IMR-90 (cell line): ENCODE measurements at regions not wholly inside any gene's neighbourhood (a gene's known extent, or its start where the extent isn't known, plus 50 kb on each side); places are given as distances from the start of the nearest gene placed in this dataset.

ENCODE experiments used
- ATAC-seq: fragments of 200-7000 bp; cut with Tn5 transposase; 2 replicates; pipeline ENCODE4 v1.9.1; 2020; ENCODE audit warnings: low read depth, mild to moderate bottlenecking, moderate library complexity
- BruUV-seq: library from RNA; stranded (reverse); fragments of 400-500 nt; replicated peaks from 2 replicates; lab custom pipeline; 2021; lab: Mats Ljungman, UMichigan
- CTCF ChIA-PET: fragments of 300-600 bp; formaldehyde crosslinking; extraction: SDS; loops from one replicate; lab custom pipeline; 2021; ENCODE audit warnings: antibody characterized with exemption; lab: Yijun Ruan, JAX
- POLR2A ChIA-PET: fragments of 300-600 bp; sonication (Branson Sonifier 250); formaldehyde crosslinking; loops from one replicate; lab custom pipeline; 2022; ENCODE audit warnings: antibody characterized with exemption; ENCODE audit not compliant: unreplicated experiment; lab: Charles Lee
- DNase-seq: peaks from one replicate; pipeline ENCODE4 v3.0.0; 2013
- H2AFZ ChIP-seq: replicated peaks from 2 replicates; pipeline ENCODE3; 2013; ENCODE audit warnings: low read length, mild to moderate bottlenecking; ENCODE audit not compliant: poor library complexity
- H2AK5ac ChIP-seq: 2 replicates; pipeline ENCODE4 v1.6.1; 2013; ENCODE audit warnings: low read depth, low read length, inconsistent platforms
- H2AK9ac ChIP-seq: replicated peaks from 2 replicates; pipeline ENCODE3; 2013; ENCODE audit warnings: mild to moderate bottlenecking, low read depth, low read length, moderate library complexity; ENCODE audit not compliant: poor library complexity
- H2BK120ac ChIP-seq: 2 replicates; pipeline ENCODE4 v1.6.1; 2013; ENCODE audit warnings: low read depth, low read length, inconsistent platforms
- H2BK15ac ChIP-seq: 3 replicates; pipeline ENCODE4 v1.6.1; 2013; ENCODE audit warnings: low read depth, low read length, inconsistent platforms
- H2BK20ac ChIP-seq: 2 replicates; pipeline ENCODE4 v1.6.1; 2013; ENCODE audit warnings: low read depth, mild to moderate bottlenecking, inconsistent platforms, low read length, moderate library complexity
- H2BK5ac ChIP-seq: 2 replicates; pipeline ENCODE4 v1.6.1; 2013; ENCODE audit warnings: mild to moderate bottlenecking, low read depth, low read length, inconsistent platforms; ENCODE audit not compliant: poor library complexity, severe bottlenecking
- H3K14ac ChIP-seq: replicated peaks from 2 replicates; pipeline ENCODE4 v1.6.1; 2013; ENCODE audit warnings: low read depth, low read length, inconsistent platforms
- H3K18ac ChIP-seq: 2 replicates; pipeline ENCODE4 v1.6.1; 2013; ENCODE audit warnings: low read depth, low read length, control low read depth
- H3K23ac ChIP-seq: 2 replicates; pipeline ENCODE4 v1.6.1; 2013; ENCODE audit warnings: low read depth, low read length, inconsistent platforms
- H3K27ac ChIP-seq: 2 replicates; pipeline ENCODE4 v1.5.1; 2013; ENCODE audit warnings: mild to moderate bottlenecking, control low read depth, low read length; ENCODE audit not compliant: insufficient read depth
- H3K27me3 ChIP-seq: 2 replicates; pipeline ENCODE4 v1.6.1; 2013; ENCODE audit warnings: low read length; ENCODE audit not compliant: control insufficient read depth, insufficient read depth
- H3K36me3 ChIP-seq: 2 replicates; pipeline ENCODE4 v1.6.1; 2013; ENCODE audit warnings: low read length, mixed read lengths; ENCODE audit not compliant: control insufficient read depth, insufficient read depth
- H3K4ac ChIP-seq: 2 replicates; pipeline ENCODE4 v1.6.1; 2013; ENCODE audit warnings: low read depth, low read length, inconsistent platforms
- H3K4me1 ChIP-seq: 2 replicates; pipeline ENCODE4 v1.6.1; 2013; ENCODE audit warnings: low read length, mixed read lengths; ENCODE audit not compliant: control insufficient read depth, insufficient read depth
- H3K4me2 ChIP-seq: 2 replicates; pipeline ENCODE4 v1.6.1; 2013; ENCODE audit warnings: low read depth, mild to moderate bottlenecking, control low read depth, low read length, moderate library complexity
- H3K4me3 ChIP-seq: 2 replicates; pipeline ENCODE4 v1.5.1; 2013; ENCODE audit warnings: low read depth, mild to moderate bottlenecking, control low read depth, low read length, moderate library complexity; ENCODE audit not compliant: insufficient read depth
- H3K56ac ChIP-seq: 2 replicates; pipeline ENCODE4 v1.6.1; 2013; ENCODE audit warnings: low read length, inconsistent platforms; ENCODE audit not compliant: insufficient read depth; ENCODE audit errors: extremely low read depth
- H3K79me1 ChIP-seq, 2 experiments: 2 replicates each; pipeline ENCODE4 v1.6.1; 2013; ENCODE audit warnings: low read length in 2 of 2, inconsistent platforms in 1 of 2, low read depth in 1 of 2
- H3K9ac ChIP-seq: 2 replicates; pipeline ENCODE4 v1.6.1; 2013; ENCODE audit warnings: low read depth, low read length, control low read depth
- H3K9me1 ChIP-seq: 2 replicates; pipeline ENCODE4 v1.6.1; 2013; ENCODE audit warnings: low read length, inconsistent platforms; ENCODE audit not compliant: insufficient read depth
- H3K9me3 ChIP-seq: 2 replicates; pipeline ENCODE4 v1.6.1; 2013; ENCODE audit warnings: low read length; ENCODE audit not compliant: control insufficient read depth, insufficient read depth
- H4K20me1 ChIP-seq: 2 replicates; pipeline ENCODE4 v1.6.1; 2013; ENCODE audit warnings: low read length, inconsistent platforms; ENCODE audit not compliant: insufficient read depth
- H4K5ac ChIP-seq: 2 replicates; pipeline ENCODE4 v1.6.1; 2013; ENCODE audit warnings: mild to moderate bottlenecking, low read depth, low read length, control low read depth
- H4K8ac ChIP-seq, 2 experiments: 2 replicates each; pipeline ENCODE4 v1.6.1; 2013; ENCODE audit warnings: low read depth in 2 of 2, low read length in 2 of 2, control low read depth in 1 of 2, inconsistent platforms in 1 of 2
- H4K91ac ChIP-seq: 2 replicates; pipeline ENCODE4 v1.6.1; 2013; ENCODE audit warnings: low read depth, low read length, inconsistent platforms; ENCODE audit not compliant: insufficient read depth
- RAD21 ChIP-seq: IDR thresholded peaks from 2 replicates; pipeline ENCODE4 v1.6.1; 2012; ENCODE audit warnings: low read length, improper control_type of control experiment
- WGBS, 2 experiments: methylation state at CpG; one replicate each; pipeline versions ENCODE4 v1.1.5 to v1.1.7; 2013; ENCODE audit warnings: missing lambda C conversion rate in 2 of 2; ENCODE audit not compliant: insufficient read length in 1 of 2; ENCODE audit errors: extremely low coverage in 2 of 2; 5-methylcytosine and 5-hydroxymethylcytosine counted together
- dilution Hi-C: fragments of 300-500 bp; cut with HindIII; formaldehyde crosslinking; loops from one replicate; pipeline ENCODE4 v1.14.3; 2018; ENCODE audit warnings: low sequenced_read_pairs; ENCODE audit not compliant: unreplicated experiment
- in situ Hi-C: fragments of 300-500 bp; cut with MboI; formaldehyde crosslinking; loops from 3 replicates; pipeline ENCODE4 v1.14.3; 2019; ENCODE audit warnings: low sequenced_read_pairs, inconsistent platforms, mixed read lengths
- intact Hi-C: fragments of 100-400 bp; cut with micrococcal nuclease; formaldehyde crosslinking; loops from 2 replicates; pipeline ENCODE4 v1.10.0; 2022

DNA sequence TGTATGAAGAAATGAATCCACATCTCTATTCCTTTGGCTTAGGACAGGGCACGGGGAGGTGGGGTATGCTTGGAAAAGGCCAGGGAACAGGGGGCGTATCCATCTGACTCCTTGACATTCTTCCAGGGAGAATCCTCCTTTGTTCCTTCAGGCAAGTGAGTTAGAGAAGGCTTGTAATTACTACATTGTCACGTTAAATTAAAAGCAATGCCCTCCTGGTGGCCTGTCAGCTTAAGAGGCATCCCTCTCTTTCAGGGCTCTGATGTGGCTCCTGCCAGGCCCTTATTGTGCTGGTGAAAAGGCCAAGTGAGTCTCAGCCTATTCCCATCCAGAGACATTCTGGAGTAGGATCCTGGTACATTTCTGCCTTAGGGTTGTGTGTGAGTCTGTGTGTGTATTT, 128.3 kb downstream of the FOXA2 start:
- in situ Hi-C loops, result no loop called here
- no peak for TF ChIP-seq RAD21

More for the DNA sequence above, 128.3 kb downstream of the FOXA2 start:
- no peak overlapping the region for H3K23ac ChIP-seq
- H3K18ac ChIP-seq, result no peak overlapping the region
- H3K9me3 ChIP-seq, result 0 out of 2 replicates have a peak, but pooled peaks cover 1% of the 10 kb centered on the region
- H2BK120ac ChIP-seq, result no peak overlapping the region
- ChIA-PET CTCF (no interaction called here), POLR2A (no interaction called here)
- H3K9me1 ChIP-seq, result no peaks in the 10 kb centered on the region
- no peak overlapping the region for H3K14ac ChIP-seq
- no peak overlapping the region for H4K91ac ChIP-seq
- DNase-seq (no peak), ATAC-seq (no peak)
- intact Hi-C loops, result no loop called here
- no peak overlapping the region for H3K4me3 ChIP-seq
- H3K27ac ChIP-seq, result no peak overlapping the region
- no peak overlapping the region for H4K8ac ChIP-seq
- no peak overlapping the region for H2BK20ac ChIP-seq
- H2AK5ac ChIP-seq, result no peak overlapping the region
- H2BK15ac ChIP-seq, result no peak overlapping the region
- no peak overlapping the region for H2AFZ ChIP-seq
- H4K20me1 ChIP-seq, result no peaks in the 10 kb centered on the region
- dilution Hi-C loops, result no loop called here
- no peaks in the 10 kb centered on the region for H3K36me3 ChIP-seq
- H3K9ac ChIP-seq, result no peak overlapping the region
- no peak overlapping the region for H2BK5ac ChIP-seq
- no peak overlapping the region for H3K56ac ChIP-seq
- no peaks in the 10 kb centered on the region for H3K4me1 ChIP-seq
- no peaks in the 10 kb centered on the region for H3K27me3 ChIP-seq
- no CpG with 5 or more reads among the region's 3 CpGs for WGBS, 2 experiments
- no TSS peak for BruUV-seq
- H4K5ac ChIP-seq, result no peak overlapping the region
- no peak overlapping the region for H3K4me2 ChIP-seq
- no peak overlapping the region for H3K4ac ChIP-seq
- no peaks in the 10 kb centered on the region for H3K79me1 ChIP-seq
- no peak overlapping the region for H2AK9ac ChIP-seq
